H1 (cell line): ENCODE measurements at regions not wholly inside any gene's neighbourhood (a gene's known extent, or its start where the extent isn't known, plus 50 kb on each side); places are given as distances from the start of the nearest gene placed in this dataset.

ENCODE experiments used
- CTCF ChIA-PET: fragments of 300-600 bp; sonication (Branson Sonifier 250); formaldehyde crosslinking; loops from one replicate; lab custom pipeline; 2021; ENCODE audit not compliant: partially characterized antibody; lab: Charles Lee
- POLR2A ChIA-PET: fragments of 300-600 bp; sonication (Branson Sonifier 250); formaldehyde crosslinking; loops from one replicate; lab custom pipeline; 2021; ENCODE audit warnings: inconsistent platforms; ENCODE audit not compliant: partially characterized antibody; lab: Charles Lee
- DNase-seq, 2 experiments: peaks; one replicate each; pipeline versions ENCODE4 v3.0.0 to v3.0.0-alpha.2; 2010 to 2022; ENCODE audit warnings: low spot score in 2 of 2, low read depth in 1 of 2, mixed read lengths in 1 of 2
- FAIRE-seq: peaks from 2 replicates; lab custom pipeline; 2011; peaks lifted over from hg19 to GRCh38; lab: Jason Lieb, UNC
- H2AFZ ChIP-seq: 2 replicates; pipeline ENCODE4 v1.8.1; 2012; ENCODE audit warnings: low read length, inconsistent platforms
- H2AK5ac ChIP-seq: 2 replicates; pipeline ENCODE4 v1.6.1; 2013; ENCODE audit warnings: low read depth, low read length
- H2BK120ac ChIP-seq: replicated peaks from 2 replicates; pipeline ENCODE3; 2013; ENCODE audit warnings: low read depth, low read length, inconsistent platforms
- H2BK12ac ChIP-seq: 2 replicates; pipeline ENCODE4 v1.6.1; 2013; ENCODE audit warnings: low read depth, low read length
- H2BK15ac ChIP-seq: 2 replicates; pipeline ENCODE4 v1.6.1; 2013; ENCODE audit warnings: low read length
- H2BK20ac ChIP-seq: 2 replicates; pipeline ENCODE4 v1.6.1; 2013; ENCODE audit warnings: low read length
- H2BK5ac ChIP-seq: 2 replicates; pipeline ENCODE4 v1.6.1; 2013; ENCODE audit warnings: low read depth, low read length
- H3K14ac ChIP-seq: 2 replicates; pipeline ENCODE4 v1.6.1; 2013; ENCODE audit warnings: inconsistent platforms; ENCODE audit not compliant: insufficient read length
- H3K18ac ChIP-seq: 2 replicates; pipeline ENCODE4 v1.6.1; 2013; ENCODE audit warnings: low read length; ENCODE audit errors: extremely low read depth
- H3K23ac ChIP-seq: 2 replicates; pipeline ENCODE4 v1.6.1; 2013; ENCODE audit warnings: inconsistent platforms; ENCODE audit not compliant: insufficient read length
- H3K23me2 ChIP-seq: 2 replicates; pipeline ENCODE4 v1.6.1; 2013; ENCODE audit warnings: low read depth, low read length
- H3K27ac ChIP-seq: 2 replicates; pipeline ENCODE4 v1.6.1; 2011; ENCODE audit warnings: low read depth, low read length, inconsistent platforms
- H3K27me3 ChIP-seq, 4 experiments: replicated peaks in 1 of 4; 1 replicate in 1 of 4; 2 replicates in 3 of 4; pipeline versions ENCODE4 v1.6.1 to v1.8.1; 2011 to 2013; ENCODE audit warnings: low read length in 3 of 4, mild to moderate bottlenecking in 3 of 4, inconsistent platforms in 2 of 4, mixed read lengths in 2 of 4, moderate library complexity in 1 of 4; ENCODE audit not compliant: control insufficient read depth in 3 of 4, insufficient read depth in 3 of 4; ENCODE audit errors: extremely low read depth in 1 of 4
- H3K36me3 ChIP-seq, 4 experiments: 2 replicates each; pipeline versions ENCODE4 v1.6.1 to v1.8.1; 2011 to 2013; ENCODE audit warnings: mild to moderate bottlenecking in 4 of 4, low read length in 3 of 4, moderate library complexity in 2 of 4, control low read depth in 1 of 4, inconsistent platforms in 1 of 4; ENCODE audit not compliant: insufficient read depth in 4 of 4, control insufficient read depth in 2 of 4
- H3K4ac ChIP-seq: replicated peaks from 2 replicates; pipeline ENCODE3; 2013; ENCODE audit warnings: low read length, low read depth, mixed read lengths, inconsistent platforms; ENCODE audit not compliant: insufficient read length
- H3K4me1 ChIP-seq, 4 experiments: replicated peaks in 1 of 4; 1 replicate in 1 of 4; 2 replicates in 3 of 4; pipeline versions ENCODE4 v1.6.1 to v1.8.1; 2011 to 2013; ENCODE audit warnings: low read length in 3 of 4, inconsistent platforms in 2 of 4, mixed read lengths in 1 of 4; ENCODE audit not compliant: insufficient read depth in 4 of 4, control insufficient read depth in 3 of 4
- H3K4me2 ChIP-seq, 2 experiments: 2 replicates each; pipeline versions ENCODE4 v1.6.1 to v1.8.1; 2011 to 2013; ENCODE audit warnings: low read depth in 2 of 2, low read length in 2 of 2, control low read depth in 1 of 2, inconsistent platforms in 1 of 2, mild to moderate bottlenecking in 1 of 2; ENCODE audit not compliant: insufficient read depth in 1 of 2
- H3K4me3 ChIP-seq, 4 experiments: fragments of 200-600, 300-600 bp in 1 of 4; sonication (generic), shearing (Covaris generic), sonication (Bioruptor Twin) in 1 of 4; 2 replicates each; pipeline versions ENCODE4 v1.5.1 to v1.8.1; 2011 to 2016; ENCODE audit warnings: low read length in 4 of 4, low read depth in 3 of 4, control low read depth in 2 of 4, inconsistent platforms in 2 of 4, mild to moderate bottlenecking in 2 of 4, mixed read lengths in 1 of 4, moderate library complexity in 1 of 4; ENCODE audit not compliant: insufficient read depth in 2 of 4; ENCODE audit errors: extremely low read depth in 1 of 4
- H3K56ac ChIP-seq: replicated peaks from 2 replicates; pipeline ENCODE3; 2013; ENCODE audit warnings: low read depth, mild to moderate bottlenecking, mixed read lengths, low read length, inconsistent platforms; ENCODE audit not compliant: insufficient read length
- H3K79me1 ChIP-seq: 2 replicates; pipeline ENCODE4 v1.6.1; 2013; ENCODE audit warnings: low read depth, low read length, control low read depth
- H3K79me2 ChIP-seq, 2 experiments: 2 replicates each; pipeline versions ENCODE4 v1.6.1 to v1.8.1; 2012 to 2013; ENCODE audit warnings: low read length in 2 of 2, mild to moderate bottlenecking in 2 of 2, inconsistent platforms in 1 of 2; ENCODE audit not compliant: insufficient read depth in 2 of 2, control insufficient read depth in 1 of 2
- H3K9ac ChIP-seq, 4 experiments: replicated peaks in 1 of 4; 1 replicate in 1 of 4; 2 replicates in 3 of 4; pipeline versions ENCODE4 v1.6.1 to v1.8.1; 2011 to 2013; ENCODE audit warnings: low read depth in 3 of 4, low read length in 3 of 4, control low read depth in 2 of 4, mild to moderate bottlenecking in 2 of 4, moderate library complexity in 2 of 4, inconsistent platforms in 1 of 4; ENCODE audit errors: extremely low read depth in 1 of 4
- H3K9me3 ChIP-seq, 2 experiments: 2 replicates each; pipeline versions ENCODE4 v1.6.1 to v1.8.1; 2012 to 2013; ENCODE audit warnings: mild to moderate bottlenecking in 2 of 2, moderate library complexity in 2 of 2, control low read depth in 1 of 2, inconsistent platforms in 1 of 2, low read depth in 1 of 2, low read length in 1 of 2, mixed read lengths in 1 of 2; ENCODE audit not compliant: insufficient read depth in 2 of 2
- H4K20me1 ChIP-seq, 2 experiments: replicated peaks in 1 of 2; 2 replicates each; pipeline versions ENCODE3 to v1.8.1; 2011 to 2013; ENCODE audit warnings: inconsistent platforms in 2 of 2, low read length in 2 of 2, mild to moderate bottlenecking in 1 of 2; ENCODE audit not compliant: insufficient read depth in 2 of 2, control insufficient read depth in 1 of 2
- H4K5ac ChIP-seq: 2 replicates; pipeline ENCODE4 v1.6.1; 2013; ENCODE audit warnings: low read length, low read depth, mixed read lengths, inconsistent platforms; ENCODE audit not compliant: insufficient read length
- H4K8ac ChIP-seq: 2 replicates; pipeline ENCODE4 v1.8.0; 2013; ENCODE audit warnings: mild to moderate bottlenecking, moderate library complexity, low read length, inconsistent platforms; ENCODE audit not compliant: insufficient read depth; ENCODE audit errors: extremely low read depth
- H4K91ac ChIP-seq: replicated peaks from 2 replicates; pipeline ENCODE3; 2013; ENCODE audit warnings: low read length, mixed read lengths, inconsistent platforms; ENCODE audit not compliant: insufficient read length
- CHD1 ChIP-seq: IDR thresholded peaks from 2 replicates; pipeline ENCODE4 v1.6.1; 2012; ENCODE audit warnings: low read depth, low read length, improper control_type of control experiment
- CTBP2 ChIP-seq: IDR thresholded peaks from 2 replicates; pipeline ENCODE4 v1.7.0; 2011; ENCODE audit warnings: borderline replicate concordance, mild to moderate bottlenecking, moderate library complexity, mixed read lengths, low read length; ENCODE audit not compliant: insufficient read depth, insufficient read length
- EZH2 ChIP-seq: fragments of 200-600 bp; sonication (generic); IDR thresholded peaks from 2 replicates; pipeline ENCODE4 v1.7.1; 2012; ENCODE audit warnings: low read depth, mild to moderate bottlenecking, moderate library complexity, low read length, inconsistent platforms; ENCODE audit not compliant: severe bottlenecking
- GTF2F1 ChIP-seq: IDR thresholded peaks from 2 replicates; pipeline ENCODE4 v1.6.1; 2012; ENCODE audit warnings: low read depth, low read length, improper control_type of control experiment, borderline replicate concordance
- POU5F1 ChIP-seq: IDR thresholded peaks from 2 replicates; pipeline ENCODE4 v1.6.1; 2011; ENCODE audit warnings: low read depth, mild to moderate bottlenecking, low read length, moderate library complexity
- RAD21 ChIP-seq, 2 experiments: IDR thresholded peaks in 1 of 2; conservative IDR thresholded peaks in 1 of 2; 2 replicates each; pipeline ENCODE4 v1.6.1; 2011; ENCODE audit warnings: low read depth in 2 of 2, low read length in 2 of 2, improper control_type of control experiment in 1 of 2, inconsistent platforms in 1 of 2, mild to moderate bottlenecking in 1 of 2, moderate library complexity in 1 of 2
- RXRA ChIP-seq: IDR thresholded peaks from 2 replicates; pipeline ENCODE4 v1.6.1; 2011; ENCODE audit warnings: low read depth, mild to moderate bottlenecking, low read length, moderate library complexity; ENCODE audit not compliant: insufficient read depth
- SAP30 ChIP-seq: fragments of 300-600 bp; sonication (generic); IDR thresholded peaks from 2 replicates; pipeline ENCODE4 v1.7.1; 2012; ENCODE audit warnings: low read length, moderate library complexity, mild to moderate bottlenecking, inconsistent platforms; ENCODE audit not compliant: insufficient read depth, insufficient replicate concordance
- SIX5 ChIP-seq: IDR thresholded peaks from 2 replicates; pipeline ENCODE4 v1.6.1; 2011; ENCODE audit warnings: mild to moderate bottlenecking, low read depth, low read length
- SP1 ChIP-seq: IDR thresholded peaks from 2 replicates; pipeline ENCODE4 v1.6.1; 2011; ENCODE audit warnings: low read depth, low read length
- SP2 ChIP-seq: IDR thresholded peaks from 2 replicates; pipeline ENCODE4 v1.6.1; 2012; ENCODE audit warnings: mild to moderate bottlenecking, low read length, inconsistent platforms
- SRF ChIP-seq: IDR thresholded peaks from 2 replicates; pipeline ENCODE4 v1.6.1; 2011; ENCODE audit warnings: mild to moderate bottlenecking, low read depth, low read length, moderate library complexity
- TEAD4 ChIP-seq: IDR thresholded peaks from 2 replicates; pipeline ENCODE4 v1.6.1; 2012; ENCODE audit warnings: low read depth, low read length, inconsistent platforms, mixed read lengths
- WGBS, 2 experiments: shearing (Covaris generic) in 1 of 2; methylation state at CpG; one replicate each; pipeline versions ENCODE4 v1.1.6 to v1.1.7; 2013 to 2015; ENCODE audit warnings: low lambda C conversion rate in 2 of 2, mixed read lengths in 2 of 2, inconsistent platforms in 1 of 2, low coverage in 1 of 2, missing lambda C conversion rate in 1 of 2; ENCODE audit not compliant: insufficient replicate concordance in 2 of 2, insufficient coverage in 1 of 2, insufficient read length in 1 of 2; ENCODE audit errors: extremely low coverage in 1 of 2, missing lambda C conversion rate in 1 of 2; 5-methylcytosine and 5-hydroxymethylcytosine counted together
- TF ChIP-seq, protein P1 (sequence below): IDR thresholded peaks from 2 replicates; pipeline ENCODE4 v1.6.1; 2012; ENCODE audit warnings: inconsistent platforms

DNA sequence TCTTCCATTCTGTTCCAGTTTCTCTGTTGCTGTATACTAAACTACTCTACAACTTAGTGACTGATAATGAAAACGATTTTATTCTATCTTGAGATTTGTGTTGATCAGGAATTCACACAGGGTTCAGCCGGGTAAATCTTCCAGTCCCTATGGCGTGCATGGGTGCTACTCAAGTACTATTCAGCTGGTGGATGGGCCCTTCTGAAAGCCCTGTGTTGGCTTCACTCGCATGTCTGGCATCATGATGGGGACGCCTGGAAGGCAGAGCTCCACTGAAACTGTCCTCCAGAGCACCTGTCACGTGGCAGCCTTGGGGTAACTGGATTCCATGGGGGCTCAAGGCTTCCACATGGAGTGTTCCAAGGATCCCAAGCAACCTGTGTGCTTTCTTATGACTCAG, 86.0 kb upstream of the ZMIZ1 start:
- no peaks in the 10 kb centered on the region for H3K23me2 ChIP-seq
- H2AFZ ChIP-seq: no peak overlapping the region
- H3K9ac ChIP-seq: no peak overlapping the region
- POLR2A ChIA-PET: no interaction called here
- H4K5ac ChIP-seq: no peak overlapping the region
- H2BK5ac ChIP-seq: no peak overlapping the region
- H3K4ac ChIP-seq: no peak overlapping the region
- H3K4me1 ChIP-seq: peaks cover 0 to 26% (median 6%) of the 10 kb centered on the region in 4 experiments; a peak in 6 of 7 replicates
- H3K4me3 ChIP-seq: no peak overlapping the region
- H3K79me2 ChIP-seq: no peaks in the 10 kb centered on the region
- no peak overlapping the region for H2BK15ac ChIP-seq
- H3K4me2 ChIP-seq: no peak overlapping the region
- CTCF ChIA-PET: interaction anchor here (1.0 to 1.3 kb wide), 5 partner anchors 70 to 230 kb away, joined by 3 to 4 read pairs (median 4); no protein-coding TSS in a partner anchor
- no peak for TF ChIP-seq SIX5
- no peak for TF ChIP-seq SRF
- TF ChIP-seq SAP30: no peak
- no peak for TF ChIP-seq CHD1
- TF ChIP-seq CTBP2: no peak
- no peak for TF ChIP-seq RAD21 (IDR thresholded peaks at IDR 0.05 in 1 of 2, conservative IDR thresholded peaks at IDR 0.05 in 1 of 2; ENCODE audit: low read depth in 2 of 2, low read length in 2 of 2)
- TF ChIP-seq GTF2F1: no peak
- no peak for TF ChIP-seq SP1
- no peak for TF ChIP-seq EZH2
- no peak for TF ChIP-seq POU5F1
- TF ChIP-seq TEAD4: no peak
- TF ChIP-seq, protein P1, sequence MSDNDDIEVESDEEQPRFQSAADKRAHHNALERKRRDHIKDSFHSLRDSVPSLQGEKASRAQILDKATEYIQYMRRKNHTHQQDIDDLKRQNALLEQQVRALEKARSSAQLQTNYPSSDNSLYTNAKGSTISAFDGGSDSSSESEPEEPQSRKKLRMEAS: no peak
- no peak for TF ChIP-seq SP2
- TF ChIP-seq RXRA: no peak
- H3K27ac ChIP-seq: no peak overlapping the region
- H3K36me3 ChIP-seq: no peaks in the 10 kb centered on the region
- no peak overlapping the region for H2BK120ac ChIP-seq
- no peak overlapping the region for H4K8ac ChIP-seq
- no peak overlapping the region for H2BK12ac ChIP-seq
- FAIRE-seq (no peak), DNase-seq (no peak)
- no peak overlapping the region for H4K91ac ChIP-seq
- no peaks in the 10 kb centered on the region for H3K9me3 ChIP-seq
- H3K56ac ChIP-seq: no peak overlapping the region
- no peaks in the 10 kb centered on the region for H3K79me1 ChIP-seq
- H3K18ac ChIP-seq: no peak overlapping the region
- no peaks in the 10 kb centered on the region for H3K27me3 ChIP-seq
- no peak overlapping the region for H2BK20ac ChIP-seq
- 91% methylated on average over 6 of the region's 6 CpGs; no CpG with 5 or more reads in 1 of the 2 experiments for WGBS, 2 experiments
- H4K20me1 ChIP-seq: no peaks in the 10 kb centered on the region
- no peak overlapping the region for H3K23ac ChIP-seq
- no peak overlapping the region for H3K14ac ChIP-seq
- no peak overlapping the region for H2AK5ac ChIP-seq
